VCaP (cell line): ENCODE measurements at regions not wholly inside any gene's neighbourhood (a gene's known extent, or its start where the extent isn't known, plus 50 kb on each side); places are given as distances from the start of the nearest gene placed in this dataset.

Source experiments
- H3K27ac ChIP-seq: fragments of 450-650 bp; 2 replicates; pipeline ENCODE4 v1.5.1; 2017
- TF ChIP-seq, protein P1 (sequence below): fragments of 450-650 bp; conservative IDR thresholded peaks from 2 replicates; pipeline ENCODE4 v1.5.1; 2017; ENCODE audit warnings: mild to moderate bottlenecking, moderate library complexity

- H3K27ac ChIP-seq: no peak overlapping the region
- TF ChIP-seq, protein P1, sequence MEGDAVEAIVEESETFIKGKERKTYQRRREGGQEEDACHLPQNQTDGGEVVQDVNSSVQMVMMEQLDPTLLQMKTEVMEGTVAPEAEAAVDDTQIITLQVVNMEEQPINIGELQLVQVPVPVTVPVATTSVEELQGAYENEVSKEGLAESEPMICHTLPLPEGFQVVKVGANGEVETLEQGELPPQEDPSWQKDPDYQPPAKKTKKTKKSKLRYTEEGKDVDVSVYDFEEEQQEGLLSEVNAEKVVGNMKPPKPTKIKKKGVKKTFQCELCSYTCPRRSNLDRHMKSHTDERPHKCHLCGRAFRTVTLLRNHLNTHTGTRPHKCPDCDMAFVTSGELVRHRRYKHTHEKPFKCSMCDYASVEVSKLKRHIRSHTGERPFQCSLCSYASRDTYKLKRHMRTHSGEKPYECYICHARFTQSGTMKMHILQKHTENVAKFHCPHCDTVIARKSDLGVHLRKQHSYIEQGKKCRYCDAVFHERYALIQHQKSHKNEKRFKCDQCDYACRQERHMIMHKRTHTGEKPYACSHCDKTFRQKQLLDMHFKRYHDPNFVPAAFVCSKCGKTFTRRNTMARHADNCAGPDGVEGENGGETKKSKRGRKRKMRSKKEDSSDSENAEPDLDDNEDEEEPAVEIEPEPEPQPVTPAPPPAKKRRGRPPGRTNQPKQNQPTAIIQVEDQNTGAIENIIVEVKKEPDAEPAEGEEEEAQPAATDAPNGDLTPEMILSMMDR: no peak
These were observed 184.5 kb upstream of the PDE10A start for GRCh38 chr6:165847407-165848085.

GRCh38 chr6:165846123-165846966, 183.3 kb upstream of the PDE10A start:
- TF ChIP-seq, protein P1: no peak

GRCh38 chr6:165845493-165845892, 182.5 kb upstream of the PDE10A start:
- TF ChIP-seq, protein P1: no peak

More at GRCh38 chr6:165846123-165846966, 183.3 kb upstream of the PDE10A start:
- H3K27ac ChIP-seq: no peak overlapping the region

GRCh38 chr6:165844801-165845364, 181.8 kb upstream of the PDE10A start:
- TF ChIP-seq, protein P1: no peak
- H3K27ac ChIP-seq: no peak overlapping the region

More at GRCh38 chr6:165845493-165845892, 182.5 kb upstream of the PDE10A start:
- H3K27ac ChIP-seq: no peak overlapping the region

DNA sequence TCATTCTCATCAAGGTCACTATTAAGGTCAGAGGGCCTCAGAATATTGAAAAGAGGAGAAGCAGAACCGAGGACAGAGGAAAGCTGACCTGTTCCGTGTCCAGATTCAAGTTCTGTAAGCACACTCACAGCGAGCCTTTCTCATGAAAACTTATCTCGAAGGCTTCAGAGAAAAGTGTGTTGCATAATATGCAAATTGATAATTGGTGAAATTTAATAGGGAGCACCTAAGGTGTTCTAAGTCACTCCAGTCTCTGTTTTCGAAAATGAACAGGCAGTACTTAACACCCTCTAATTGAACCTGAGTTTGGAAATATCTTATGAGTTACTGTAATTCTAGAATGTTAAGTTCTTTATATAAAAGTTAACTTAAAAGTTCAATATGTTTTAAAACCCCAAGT, 181.2 kb upstream of the PDE10A start:
- TF ChIP-seq, protein P1: no peak
- H3K27ac ChIP-seq: no peak overlapping the region

- no peak overlapping the region for H3K27ac ChIP-seq
- TF ChIP-seq, protein P1: no peak
These were observed 180.6 kb upstream of the PDE10A start for GRCh38 chr6:165843568-165844113.

DNA sequence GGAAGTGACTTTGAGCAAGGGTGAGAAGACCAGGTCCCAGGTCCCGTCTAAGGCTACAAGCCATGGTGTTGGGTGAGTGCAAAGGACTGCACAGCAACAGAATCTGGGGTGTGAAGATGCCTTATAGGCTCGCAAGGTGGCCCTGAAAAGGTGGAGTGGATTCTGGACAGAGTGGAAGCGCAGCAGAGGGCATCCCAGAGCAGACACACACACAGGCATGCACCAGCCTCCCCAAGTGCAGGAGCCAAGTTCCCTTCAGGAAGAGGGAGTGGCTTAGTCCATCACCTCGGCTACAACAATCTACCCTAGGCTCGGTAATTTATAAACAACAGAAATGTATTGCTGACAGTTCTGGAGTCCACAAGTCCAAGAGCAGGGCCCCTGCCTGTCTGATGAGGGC, 180.1 kb upstream of the PDE10A start:
- TF ChIP-seq, protein P1: no peak
- no peak overlapping the region for H3K27ac ChIP-seq
